Right cardiac atrium (tissue), 5 donors: ENCODE measurements at regions not wholly inside any gene's neighbourhood (a gene's known extent, or its start where the extent isn't known, plus 50 kb on each side); places are given as distances from the start of the nearest gene placed in this dataset.

ENCODE experiments used
- ATAC-seq, 2 donors: fragments of 200-7000 bp; cut with Tn5 transposase; one replicate each; pipeline versions ENCODE4 v1.8.0 to v1.9.1; 2020; ENCODE audit warnings: moderate library complexity in 2 of 2, mild to moderate bottlenecking in 1 of 2
- DNase-seq, 3 donors: peaks; one replicate each; pipeline ENCODE4 v3.0.0-alpha.2; 2020
- H3K27ac ChIP-seq: one replicate; pipeline ENCODE4 v1.5.1; 2013; ENCODE audit warnings: mild to moderate bottlenecking, low read length, control low read depth, moderate library complexity
- H3K27me3 ChIP-seq: one replicate; pipeline ENCODE4 v1.6.1; 2013; ENCODE audit not compliant: control insufficient read depth, insufficient read depth
- H3K4me1 ChIP-seq: one replicate; pipeline ENCODE4 v1.6.1; 2013; ENCODE audit warnings: low read length; ENCODE audit not compliant: control insufficient read depth, insufficient read depth
- H3K4me3 ChIP-seq: one replicate; pipeline ENCODE4 v1.5.1; 2013; ENCODE audit warnings: low read length, control low read depth
- H3K9me3 ChIP-seq: one replicate; pipeline ENCODE4 v1.6.1; 2013; ENCODE audit warnings: low read length; ENCODE audit not compliant: control insufficient read depth
- WGBS: extraction: QIAGEN DNeasy Blood & Tissue Kit; methylation state at CpG from one replicate; pipeline ENCODE4 v1.1.7; 2013; 5-methylcytosine and 5-hydroxymethylcytosine counted together
- intact Hi-C, 4 donors: fragments of 100-400 bp; cut with DNase I; formaldehyde crosslinking; loops; one replicate each; pipeline versions ENCODE4 v1.11.0 to v1.14.0; 2022 to 2023
- donor health status: healthy with polysubstance abuse.
- donor health status: DM: no; HTN: yes; CAD: no.
- donor health status: DM: no; HTN: no; CAD: no.
- donor health status: DM: no; HTN: yes; CAD: no; lungs with severe emphysema.
- donor health status: DM: yes; HTN: yes; CAD: no.

DNA sequence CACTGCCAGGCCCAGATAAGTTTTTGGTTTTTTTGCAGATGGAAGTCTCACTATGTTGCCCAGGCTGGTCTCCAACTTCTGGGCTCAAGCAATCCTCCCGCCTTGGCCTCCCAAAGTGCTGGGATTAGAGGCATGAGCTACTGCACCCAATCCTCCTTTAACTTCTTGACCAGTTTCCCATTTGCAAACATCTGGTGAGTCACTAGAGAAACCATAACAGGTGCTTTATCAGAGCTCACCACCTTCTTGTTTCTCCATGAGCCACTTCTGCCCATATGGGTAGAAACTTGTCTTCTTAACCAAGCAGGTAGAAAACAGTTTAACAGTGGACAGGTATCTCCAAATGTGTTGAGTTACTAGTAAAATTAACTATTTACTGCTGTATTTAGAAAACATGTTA, 128.4 kb upstream of the AP1S2 start:
- Histone ChIP-seq H3K27me3 (no peaks in the 10 kb centered on the region), H3K4me3 (no peak overlapping the region), H3K9me3 (no peaks in the 10 kb centered on the region), H3K4me1 (no peaks in the 10 kb centered on the region), H3K27ac (no peak overlapping the region)
- intact Hi-C loops: no loop called here
- DNase-seq (no peak), ATAC-seq (no peak)
- WGBS: 97% methylated on average over 1 of the region's 1 CpG

- ATAC-seq: no peak
- DNase-seq: no peak
- H3K27ac ChIP-seq: no peak overlapping the region
- H3K4me1 ChIP-seq: no peaks in the 10 kb centered on the region
- H3K4me3 ChIP-seq: no peak overlapping the region
- H3K27me3 ChIP-seq: no peaks in the 10 kb centered on the region
- intact Hi-C loops: no loop called here
- 44% methylated on average over 3 of the region's 3 CpGs for WGBS
- no peaks in the 10 kb centered on the region for H3K9me3 ChIP-seq
Observed at GRCh38 chrX:15977644-15978043, 123.0 kb upstream of the AP1S2 start.

DNA sequence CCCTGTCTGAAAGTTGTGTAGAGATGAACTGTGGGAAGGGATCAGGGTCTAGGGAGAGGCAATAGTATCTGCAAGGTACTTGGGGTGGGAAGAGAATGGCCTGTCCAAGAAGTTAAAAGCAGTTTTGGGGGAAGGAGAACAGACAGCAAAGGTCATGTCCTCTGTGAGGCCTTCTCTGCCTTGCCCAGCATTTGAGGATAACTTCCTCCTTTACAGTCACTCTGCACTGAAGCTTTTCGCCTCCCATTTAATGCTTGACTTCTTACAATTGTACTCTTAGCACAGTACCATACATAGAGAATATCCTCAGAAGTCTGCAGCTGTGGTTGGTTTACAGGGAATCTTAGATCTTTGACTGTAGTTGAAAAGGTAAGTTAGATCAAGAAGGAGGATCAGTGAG, 121.8 kb upstream of the AP1S2 start:
- Histone ChIP-seq H3K4me1 (no peaks in the 10 kb centered on the region), H3K27me3 (no peaks in the 10 kb centered on the region), H3K9me3 (no peaks in the 10 kb centered on the region), H3K27ac (no peak overlapping the region), H3K4me3 (no peak overlapping the region)
- ATAC-seq: no peak
- WGBS: 83% methylated on average over 1 of the region's 1 CpG
- DNase-seq: no peak
- intact Hi-C loops: no loop called here

DNA sequence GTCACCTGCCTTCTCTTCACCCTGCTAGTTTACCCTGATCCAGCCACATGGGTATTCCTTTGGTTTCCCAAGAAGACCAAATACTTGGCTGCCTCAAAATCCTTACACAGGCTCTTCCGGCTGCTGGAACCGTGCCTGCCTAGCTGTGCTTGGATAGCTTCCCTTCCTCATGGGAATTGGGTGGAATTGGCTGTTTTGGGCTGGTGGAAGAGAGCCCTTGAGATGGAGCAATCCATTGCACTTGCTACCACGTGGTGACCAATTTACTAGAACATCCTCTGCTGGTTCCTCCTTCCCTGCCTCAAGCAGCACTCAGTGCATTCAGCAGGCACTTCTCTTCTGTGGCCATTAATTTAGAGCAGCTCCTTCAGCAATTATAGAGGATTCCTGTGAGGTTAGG, 119.3 kb upstream of the AP1S2 start:
- H3K27ac ChIP-seq: no peak overlapping the region
- H3K27me3 ChIP-seq: no peaks in the 10 kb centered on the region
- peak; percentile 53 to 83 for ATAC-seq
- no peaks in the 10 kb centered on the region for H3K4me1 ChIP-seq
- 35% methylated on average over 3 of the region's 3 CpGs for WGBS
- intact Hi-C loops: no loop called here
- H3K4me3 ChIP-seq: no peak overlapping the region
- DNase-seq: peak; percentile 26 to 73 (median 60)
- no peaks in the 10 kb centered on the region for H3K9me3 ChIP-seq

- Histone ChIP-seq H3K9me3 (no peaks in the 10 kb centered on the region), H3K27me3 (no peaks in the 10 kb centered on the region), H3K27ac (no peak overlapping the region), H3K4me3 (no peak overlapping the region), H3K4me1 (no peaks in the 10 kb centered on the region)
- peak; percentile 43 to 78 for ATAC-seq
- WGBS: 55% methylated on average over 2 of the region's 2 CpGs
- DNase-seq: no peak
- intact Hi-C loops: no loop called here
Observed at GRCh38 chrX:15973299-15973698, 118.7 kb upstream of the AP1S2 start.

GRCh38 chrX:15971696-15972095, 117.1 kb upstream of the AP1S2 start:
- WGBS: 81% methylated on average over 4 of the region's 4 CpGs
- intact Hi-C loops: no loop called here
- no peak for ATAC-seq

DNA sequence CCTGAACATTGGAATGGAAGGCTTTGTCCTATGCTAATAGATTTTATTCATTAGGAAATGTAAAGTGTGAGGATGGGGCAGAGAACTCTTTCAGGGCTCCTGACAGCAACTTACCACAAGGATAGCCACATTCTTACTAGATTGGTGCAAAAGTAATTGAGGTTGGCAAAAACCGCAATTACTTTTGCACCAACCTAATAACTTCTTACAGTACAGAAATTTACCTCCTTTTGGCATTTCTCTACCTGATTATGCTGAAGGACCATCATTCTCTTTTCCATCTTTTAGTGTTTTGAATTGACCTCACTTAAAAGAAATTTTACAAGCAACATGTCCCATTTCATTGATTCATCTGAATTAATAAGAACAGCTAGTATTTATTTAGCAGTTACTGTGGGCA, 109.2 kb upstream of the AP1S2 start:
- H3K27me3 ChIP-seq: no peaks in the 10 kb centered on the region
- intact Hi-C loops: no loop called here
- WGBS: 100% methylated on average over 1 of the region's 1 CpG
- H3K9me3 ChIP-seq: no peaks in the 10 kb centered on the region
- no peak overlapping the region for H3K4me3 ChIP-seq
- H3K27ac ChIP-seq: no peak overlapping the region
- ATAC-seq (no peak), DNase-seq (no peak)
- H3K4me1 ChIP-seq: no peaks in the 10 kb centered on the region

More at GRCh38 chrX:15971696-15972095, 117.1 kb upstream of the AP1S2 start:
- H3K4me3 ChIP-seq: no peak overlapping the region
- no peak for DNase-seq
- H3K27ac ChIP-seq: no peak overlapping the region
- H3K27me3 ChIP-seq: no peaks in the 10 kb centered on the region
- H3K9me3 ChIP-seq: no peaks in the 10 kb centered on the region
- H3K4me1 ChIP-seq: no peaks in the 10 kb centered on the region

DNA sequence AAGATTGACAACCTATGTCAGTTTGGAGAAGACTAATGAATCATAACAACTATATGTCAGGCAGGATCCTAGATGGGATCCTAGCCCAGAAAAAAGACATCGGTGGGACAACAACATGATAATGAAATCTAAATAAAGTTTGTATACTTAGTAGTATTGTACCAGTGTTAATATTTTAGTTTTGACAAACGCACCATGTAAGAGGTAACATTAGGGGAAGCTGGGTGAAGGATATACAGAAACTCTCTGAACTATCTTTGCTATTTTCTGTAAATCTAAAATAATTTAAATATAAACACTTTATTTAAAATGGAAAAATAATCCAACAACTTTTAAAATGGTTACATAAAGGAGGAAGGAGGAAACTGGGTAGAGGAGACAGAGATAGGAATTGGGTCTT, 105.6 kb upstream of the AP1S2 start:
- ATAC-seq (no peak), DNase-seq (no peak)
- Histone ChIP-seq H3K4me1 (no peaks in the 10 kb centered on the region), H3K9me3 (no peaks in the 10 kb centered on the region), H3K27ac (no peak overlapping the region), H3K4me3 (no peak overlapping the region), H3K27me3 (no peaks in the 10 kb centered on the region)
- WGBS: 93% methylated on average over 2 of the region's 2 CpGs
- intact Hi-C loops: no loop called here

- ATAC-seq: no peak
Observed at GRCh38 chrX:15956681-15957080, 102.1 kb upstream of the AP1S2 start.

DNA sequence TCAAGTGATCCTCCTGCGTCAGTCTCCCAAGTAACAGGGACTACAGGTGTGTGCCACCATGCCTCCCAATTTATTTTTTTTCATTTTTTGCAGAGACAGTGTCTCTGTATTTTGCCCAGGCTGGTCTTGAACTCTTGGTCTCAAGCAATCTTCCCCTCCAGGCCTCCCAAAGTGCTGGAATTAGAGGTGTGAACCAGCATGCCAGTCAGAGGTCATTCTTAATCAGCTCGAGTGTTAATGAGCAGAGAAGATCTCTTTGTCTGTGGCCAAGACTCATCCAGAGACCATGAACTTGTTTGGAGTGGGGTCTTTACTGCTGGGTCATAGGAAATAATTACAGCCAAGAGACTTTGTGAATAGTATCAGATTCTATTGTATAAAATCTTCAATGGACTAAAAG, 99.2 kb upstream of the AP1S2 start:
- Histone ChIP-seq H3K4me3 (no peak overlapping the region), H3K9me3 (no peaks in the 10 kb centered on the region), H3K4me1 (no peaks in the 10 kb centered on the region), H3K27me3 (no peaks in the 10 kb centered on the region), H3K27ac (no peak overlapping the region)
- DNase-seq (no peak), ATAC-seq (no peak)
- intact Hi-C loops: no loop called here
- WGBS: 68% methylated on average over 2 of the region's 2 CpGs

More at GRCh38 chrX:15956681-15957080, 102.1 kb upstream of the AP1S2 start:
- no peaks in the 10 kb centered on the region for H3K27me3 ChIP-seq
- no peak overlapping the region for H3K4me3 ChIP-seq
- WGBS: 55% methylated on average over 9 of the region's 9 CpGs
- intact Hi-C loops: no loop called here
- no peaks in the 10 kb centered on the region for H3K9me3 ChIP-seq
- DNase-seq: no peak
- H3K27ac ChIP-seq: no peak overlapping the region
- H3K4me1 ChIP-seq: no peaks in the 10 kb centered on the region

- H3K4me3 ChIP-seq: no peak overlapping the region
- DNase-seq (no peak), ATAC-seq (no peak)
- WGBS: 97% methylated on average over 2 of the region's 2 CpGs
- H3K4me1 ChIP-seq: peaks cover 2% of the 10 kb centered on the region
- no peak overlapping the region for H3K27ac ChIP-seq
- H3K27me3 ChIP-seq: no peaks in the 10 kb centered on the region
- no peaks in the 10 kb centered on the region for H3K9me3 ChIP-seq
- intact Hi-C loops: no loop called here
Observed at GRCh38 chrX:15952212-15952611, 97.6 kb upstream of the AP1S2 start.

- DNase-seq: no peak
- no peak for ATAC-seq
- Histone ChIP-seq H3K9me3 (no peaks in the 10 kb centered on the region), H3K27me3 (no peaks in the 10 kb centered on the region), H3K27ac (no peak overlapping the region), H3K4me3 (no peak overlapping the region), H3K4me1 (peaks cover 2% of the 10 kb centered on the region)
- whole genome bisulfite sequencing: 94% methylated on average over 5 of the region's 5 CpGs
- intact Hi-C loops: no loop called here
Observed at GRCh38 chrX:15948318-15948660, 93.7 kb upstream of the AP1S2 start.
